ENCODE measurements at regions not wholly inside any gene's neighbourhood (a gene's known extent, or its start where the extent isn't known, plus 50 kb on each side); places are given as distances from the start of the nearest gene placed in this dataset.

- no peak for DNase-seq (ENCODE audit: extremely low read depth, low read depth)
These were observed 470.6 kb downstream of the MAFB start for GRCh38 chr20:40218316-40218969.

GRCh38 chr20:40207655-40208054 lies 481.4 kb downstream of the MAFB start:
- no peak for TF ChIP-seq CTCF (IDR thresholded peaks at IDR 0.05; ENCODE audit: low read depth, low read length)
- no peak for DNase-seq (ENCODE audit: extremely low read depth, low read depth)

More at GRCh38 chr20:40218316-40218969, 470.6 kb downstream of the MAFB start:
- TF ChIP-seq CTCF (IDR thresholded peaks at IDR 0.05; ENCODE audit: low read depth, low read length), result no peak

- no peak for DNase-seq (ENCODE audit: extremely low read depth, low read depth)
These were observed 483.1 kb downstream of the MAFB start for GRCh38 chr20:40205971-40206370.

GRCh38 chr20:40203032-40203431 lies 486.0 kb downstream of the MAFB start:
- DNase-seq (ENCODE audit: extremely low read depth, low read depth), result no peak
- TF ChIP-seq CTCF (IDR thresholded peaks at IDR 0.05; ENCODE audit: low read depth, low read length), result no peak

More at GRCh38 chr20:40205971-40206370, 483.1 kb downstream of the MAFB start:
- TF ChIP-seq CTCF (IDR thresholded peaks at IDR 0.05; ENCODE audit: low read depth, low read length), result no peak

- no peak for DNase-seq (ENCODE audit: extremely low read depth, low read depth)
- no peak for TF ChIP-seq CTCF (IDR thresholded peaks at IDR 0.05; ENCODE audit: low read depth, low read length)
These were observed 491.3 kb downstream of the MAFB start for GRCh38 chr20:40197691-40198090.

GRCh38 chr20:40196846-40197436 lies 492.1 kb downstream of the MAFB start:
- no peak for TF ChIP-seq CTCF (IDR thresholded peaks at IDR 0.05; ENCODE audit: low read depth, low read length)
- no peak for DNase-seq (ENCODE audit: extremely low read depth, low read depth)

- DNase-seq (ENCODE audit: extremely low read depth, low read depth), result no peak
- no peak for TF ChIP-seq CTCF (IDR thresholded peaks at IDR 0.05; ENCODE audit: low read depth, low read length)
These were observed 493.3 kb downstream of the MAFB start for GRCh38 chr20:40195742-40196141.
